ENCODE measurements at regions not wholly inside any gene's neighbourhood (a gene's known extent, or its start where the extent isn't known, plus 50 kb on each side); places are given as distances from the start of the nearest gene placed in this dataset.

- DNase-seq (no peak), ATAC-seq (ENCODE audit: insufficient read depth, low read depth) (no peak)
- H3K4me1 ChIP-seq (ENCODE audit: insufficient read depth, low read length) = no peaks in the 10 kb centered on the region
- H4K20me1 ChIP-seq (ENCODE audit: insufficient read depth, low read length) = peaks cover 12% of the 10 kb centered on the region; the same call in 1 of the 2 replicates
- no peaks in the 10 kb centered on the region for H3K36me3 ChIP-seq (ENCODE audit: insufficient read depth, low read length)
- H2AFZ ChIP-seq (ENCODE audit: low read depth, low read length) = no peak overlapping the region
- no peak for TF ChIP-seq EZH2 (IDR thresholded peaks at IDR 0.05; ENCODE audit: borderline replicate concordance, low read depth, low read length, severe bottlenecking)
- TF ChIP-seq, protein P1, sequence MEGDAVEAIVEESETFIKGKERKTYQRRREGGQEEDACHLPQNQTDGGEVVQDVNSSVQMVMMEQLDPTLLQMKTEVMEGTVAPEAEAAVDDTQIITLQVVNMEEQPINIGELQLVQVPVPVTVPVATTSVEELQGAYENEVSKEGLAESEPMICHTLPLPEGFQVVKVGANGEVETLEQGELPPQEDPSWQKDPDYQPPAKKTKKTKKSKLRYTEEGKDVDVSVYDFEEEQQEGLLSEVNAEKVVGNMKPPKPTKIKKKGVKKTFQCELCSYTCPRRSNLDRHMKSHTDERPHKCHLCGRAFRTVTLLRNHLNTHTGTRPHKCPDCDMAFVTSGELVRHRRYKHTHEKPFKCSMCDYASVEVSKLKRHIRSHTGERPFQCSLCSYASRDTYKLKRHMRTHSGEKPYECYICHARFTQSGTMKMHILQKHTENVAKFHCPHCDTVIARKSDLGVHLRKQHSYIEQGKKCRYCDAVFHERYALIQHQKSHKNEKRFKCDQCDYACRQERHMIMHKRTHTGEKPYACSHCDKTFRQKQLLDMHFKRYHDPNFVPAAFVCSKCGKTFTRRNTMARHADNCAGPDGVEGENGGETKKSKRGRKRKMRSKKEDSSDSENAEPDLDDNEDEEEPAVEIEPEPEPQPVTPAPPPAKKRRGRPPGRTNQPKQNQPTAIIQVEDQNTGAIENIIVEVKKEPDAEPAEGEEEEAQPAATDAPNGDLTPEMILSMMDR (IDR thresholded peaks at IDR 0.05; ENCODE audit: borderline replicate concordance, extremely low read depth, low read length, poor library complexity, severe bottlenecking) = no peak
- no peak overlapping the region for H3K27ac ChIP-seq (ENCODE audit: low read length)
- H3K9me3 ChIP-seq (ENCODE audit: insufficient read depth, low read length, severe bottlenecking) = peaks cover 8% of the 10 kb centered on the region
- no peak overlapping the region for H3K4me3 ChIP-seq (ENCODE audit: low read depth in 1 of 2, low read length in 2 of 2)
- H3K27me3 ChIP-seq (ENCODE audit: insufficient read depth, low read length, poor library complexity) = peaks cover 20% of the 10 kb centered on the region
- no peaks in the 10 kb centered on the region for H3K79me2 ChIP-seq (ENCODE audit: insufficient read depth, low read length)
- H3K4me2 ChIP-seq (ENCODE audit: insufficient read depth, low read length) = no peak overlapping the region
- no peak overlapping the region for H3K9ac ChIP-seq (ENCODE audit: low read depth, low read length)
These were observed 310.9 kb upstream of the DIO3 start for GRCh38 chr14:101250336-101250947.

- H3K27ac ChIP-seq (ENCODE audit: low read length) = no peak overlapping the region
- H3K9me3 ChIP-seq (ENCODE audit: insufficient read depth, low read length, severe bottlenecking) = peaks cover 8% of the 10 kb centered on the region
- no peak for DNase-seq
- no peak overlapping the region for H2AFZ ChIP-seq (ENCODE audit: low read depth, low read length)
- no peaks in the 10 kb centered on the region for H3K36me3 ChIP-seq (ENCODE audit: insufficient read depth, low read length)
- peaks cover 12% of the 10 kb centered on the region; the same call in 1 of the 2 replicates for H4K20me1 ChIP-seq (ENCODE audit: insufficient read depth, low read length)
- H3K79me2 ChIP-seq (ENCODE audit: insufficient read depth, low read length) = no peaks in the 10 kb centered on the region
- no peaks in the 10 kb centered on the region for H3K4me1 ChIP-seq (ENCODE audit: insufficient read depth, low read length)
- no peak for ATAC-seq (ENCODE audit: insufficient read depth, low read depth)
- no peak overlapping the region for H3K4me2 ChIP-seq (ENCODE audit: insufficient read depth, low read length)
- no peak for TF ChIP-seq EZH2 (IDR thresholded peaks at IDR 0.05; ENCODE audit: borderline replicate concordance, low read depth, low read length, severe bottlenecking)
- TF ChIP-seq, protein P1 (IDR thresholded peaks at IDR 0.05; ENCODE audit: borderline replicate concordance, extremely low read depth, low read length, poor library complexity, severe bottlenecking) = no peak
- H3K4me3 ChIP-seq (ENCODE audit: low read depth in 1 of 2, low read length in 2 of 2) = no peak overlapping the region
- peaks cover 27% of the 10 kb centered on the region for H3K27me3 ChIP-seq (ENCODE audit: insufficient read depth, low read length, poor library complexity)
- H3K9ac ChIP-seq (ENCODE audit: low read depth, low read length) = no peak overlapping the region
These were observed 310.1 kb upstream of the DIO3 start for GRCh38 chr14:101250948-101251811.

DNA sequence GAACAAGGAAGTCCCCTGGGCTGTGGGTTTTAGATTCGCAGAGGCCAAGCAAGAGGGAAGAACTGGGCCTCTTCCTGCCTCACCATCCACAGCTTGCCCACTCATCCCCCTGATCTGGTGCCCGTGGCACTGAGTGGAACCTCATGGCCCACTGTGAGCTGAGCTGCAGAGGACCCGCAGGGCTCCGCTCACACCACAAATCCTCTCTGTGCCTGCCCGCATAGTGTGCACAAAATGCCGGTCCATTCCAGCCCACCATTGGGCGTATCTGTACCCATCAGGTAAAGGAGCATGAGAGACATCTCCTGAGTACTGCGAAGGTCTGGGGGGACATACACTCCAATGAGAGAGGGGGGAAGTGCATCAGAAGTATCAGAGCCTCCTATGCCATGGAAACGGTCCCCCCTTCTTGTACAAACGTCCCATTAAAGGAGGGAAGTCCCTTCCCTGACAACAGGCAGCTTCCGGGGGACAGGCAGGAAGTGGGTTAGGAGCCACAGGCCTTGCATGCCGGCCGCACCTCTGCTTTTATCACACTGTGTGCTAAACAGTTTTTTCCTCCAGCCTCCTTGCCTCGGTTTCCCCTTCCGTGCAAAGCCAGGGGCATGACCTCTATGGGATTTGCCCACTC is 309.4 kb upstream of the DIO3 start:
- DNase-seq (no peak), ATAC-seq (ENCODE audit: insufficient read depth, low read depth) (no peak)
- peaks cover 31% of the 10 kb centered on the region for H3K27me3 ChIP-seq (ENCODE audit: insufficient read depth, low read length, poor library complexity)
- H3K27ac ChIP-seq (ENCODE audit: low read length) = no peak overlapping the region
- no peak overlapping the region for H3K9ac ChIP-seq (ENCODE audit: low read depth, low read length)
- TF ChIP-seq EZH2 (IDR thresholded peaks at IDR 0.05; ENCODE audit: borderline replicate concordance, low read depth, low read length, severe bottlenecking) = no peak
- TF ChIP-seq, protein P1 (IDR thresholded peaks at IDR 0.05; ENCODE audit: borderline replicate concordance, extremely low read depth, low read length, poor library complexity, severe bottlenecking) = no peak
- no peaks in the 10 kb centered on the region for H3K36me3 ChIP-seq (ENCODE audit: insufficient read depth, low read length)
- no peaks in the 10 kb centered on the region for H3K79me2 ChIP-seq (ENCODE audit: insufficient read depth, low read length)
- peaks cover 12% of the 10 kb centered on the region; the same call in 1 of the 2 replicates for H4K20me1 ChIP-seq (ENCODE audit: insufficient read depth, low read length)
- no peak overlapping the region for H3K4me2 ChIP-seq (ENCODE audit: insufficient read depth, low read length)
- no peaks in the 10 kb centered on the region for H3K4me1 ChIP-seq (ENCODE audit: insufficient read depth, low read length)
- no peak overlapping the region for H2AFZ ChIP-seq (ENCODE audit: low read depth, low read length)
- peaks cover 3% of the 10 kb centered on the region for H3K9me3 ChIP-seq (ENCODE audit: insufficient read depth, low read length, severe bottlenecking)
- no peak overlapping the region for H3K4me3 ChIP-seq (ENCODE audit: low read depth in 1 of 2, low read length in 2 of 2)
